Peyer's patch (tissue), 4 donors: ENCODE measurements at regions not wholly inside any gene's neighbourhood (a gene's known extent, or its start where the extent isn't known, plus 50 kb on each side); places are given as distances from the start of the nearest gene placed in this dataset.

Experiments
- CTCF ChIP-seq, 6 experiments: fragments of 450-650 bp in 4 of 6; fragments of 200-600 bp in 2 of 6; sonication (generic) in 1 of 6; IDR thresholded peaks; one replicate each; pipeline ENCODE4 v1.5.1; 2017 to 2019; ENCODE audit warnings: antibody characterized with exemption in 6 of 6, mild to moderate bottlenecking in 3 of 6, moderate library complexity in 1 of 6
- POLR2A ChIP-seq, 2 donors: fragments of 450-650 bp; IDR thresholded peaks; one replicate each; pipeline ENCODE4 v1.5.1; 2017; ENCODE audit warnings: antibody characterized with exemption in 2 of 2, mild to moderate bottlenecking in 2 of 2, moderate library complexity in 2 of 2

GRCh38 chr2:204172145-204172600 is 235.6 kb downstream of the ICOS start:
- no peak for TF ChIP-seq CTCF (IDR thresholded peaks at IDR 0.05)
- no peak for TF ChIP-seq POLR2A (IDR thresholded peaks at IDR 0.05)
